Endodermal cell (in vitro differentiated cells): ENCODE measurements at regions not wholly inside any gene's neighbourhood (a gene's known extent, or its start where the extent isn't known, plus 50 kb on each side); places are given as distances from the start of the nearest gene placed in this dataset.

Source experiments
- DNase-seq: peaks from one replicate; pipeline ENCODE4 v3.0.0-alpha.2; 2017
- H3K27ac ChIP-seq: 2 replicates; pipeline ENCODE4 v1.5.1; 2013; ENCODE audit warnings: mild to moderate bottlenecking, low read depth, low read length, moderate library complexity
- H3K27me3 ChIP-seq: 2 replicates; pipeline ENCODE4 v1.6.1; 2013; ENCODE audit warnings: mild to moderate bottlenecking, low read length, moderate library complexity; ENCODE audit not compliant: insufficient read depth, control insufficient read depth, poor library complexity, severe bottlenecking
- H3K36me3 ChIP-seq: 2 replicates; pipeline ENCODE4 v1.7.0; 2013; ENCODE audit warnings: mild to moderate bottlenecking, low read length, moderate library complexity; ENCODE audit not compliant: control insufficient read depth, insufficient read depth
- H3K4me1 ChIP-seq: one replicate; pipeline ENCODE4 v1.7.0; 2013; ENCODE audit warnings: low read length; ENCODE audit not compliant: control insufficient read depth, insufficient read depth
- H3K4me3 ChIP-seq: 2 replicates; pipeline ENCODE4 v1.5.1; 2013; ENCODE audit warnings: mild to moderate bottlenecking, low read length, moderate library complexity
- H3K9ac ChIP-seq: 2 replicates; pipeline ENCODE4 v1.6.1; 2013; ENCODE audit warnings: mild to moderate bottlenecking, low read length, moderate library complexity; ENCODE audit not compliant: poor library complexity, severe bottlenecking; ENCODE audit errors: extremely low read depth
- H3K9me3 ChIP-seq: 2 replicates; pipeline ENCODE4 v1.6.1; 2013; ENCODE audit warnings: mild to moderate bottlenecking, low read length, moderate library complexity; ENCODE audit not compliant: control insufficient read depth
- H3K27ac Mint-ChIP-seq: 2 replicates; pipeline ENCODE4 v1.8.0; 2020; ENCODE audit warnings: mixed read lengths
- H3K27me3 Mint-ChIP-seq: 2 replicates; pipeline ENCODE4 v1.8.0; 2021; ENCODE audit warnings: mild to moderate bottlenecking, mixed read lengths; ENCODE audit not compliant: insufficient read depth
- H3K36me3 Mint-ChIP-seq: 2 replicates; pipeline ENCODE4 v1.8.0; 2020; ENCODE audit warnings: low read depth, mixed read lengths
- H3K4me1 Mint-ChIP-seq: 2 replicates; pipeline ENCODE4 v1.8.0; 2020; ENCODE audit warnings: mixed read lengths
- H3K4me3 Mint-ChIP-seq: 2 replicates; pipeline ENCODE4 v1.8.0; 2020; ENCODE audit warnings: mild to moderate bottlenecking, moderate library complexity, mixed read lengths
- H3K9me3 Mint-ChIP-seq: 2 replicates; pipeline ENCODE4 v1.8.0; 2020; ENCODE audit warnings: mild to moderate bottlenecking, mixed read lengths
- WGBS, 2 experiments: methylation state at CpG; one replicate each; pipeline versions ENCODE4 v1.1.5 to v1.1.7; 2013; ENCODE audit warnings: missing lambda C conversion rate in 2 of 2, mixed read lengths in 1 of 2; ENCODE audit not compliant: insufficient coverage in 1 of 2, insufficient read length in 1 of 2; 5-methylcytosine and 5-hydroxymethylcytosine counted together
- TF ChIP-seq, protein P1 (sequence below): fragments of 200-600 bp; sonication (generic); conservative IDR thresholded peaks from 2 replicates; pipeline ENCODE4 v1.5.0; 2021; ENCODE audit warnings: antibody characterized with exemption, mild to moderate bottlenecking

DNA sequence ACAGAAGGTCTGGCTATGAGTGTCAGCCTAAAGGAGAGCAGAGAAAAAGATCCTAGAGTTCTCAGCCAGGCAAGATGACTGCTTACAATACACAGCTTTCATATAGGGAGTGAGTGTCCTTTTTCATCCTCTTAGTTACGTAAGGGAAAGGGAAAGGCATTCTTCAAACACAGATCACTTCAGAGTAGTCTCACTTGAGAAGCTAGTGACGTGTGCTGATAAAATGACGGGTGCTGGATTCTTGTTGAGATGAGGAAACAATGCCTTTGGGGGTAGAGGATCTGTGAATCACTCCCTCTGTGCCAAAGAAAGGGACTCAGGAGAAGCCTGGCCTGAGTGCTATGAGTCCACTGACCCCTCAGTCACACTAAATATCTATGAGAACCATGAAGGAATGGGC is 117.3 kb downstream of the QRSL1 start:
- Histone ChIP-seq H3K9ac (no peak overlapping the region), H3K9me3 (peaks cover 13% of the 10 kb centered on the region), H3K27me3 (peaks cover 5% of the 10 kb centered on the region), H3K36me3 (no peaks in the 10 kb centered on the region), H3K4me1 (no peaks in the 10 kb centered on the region), H3K27ac (no peak overlapping the region), H3K4me3 (no peak overlapping the region)
- Mint-ChIP-seq H3K4me3 (no peak overlapping the region), H3K9me3 (peaks cover 29% of the 10 kb centered on the region), H3K27me3 (peaks cover 2% of the 10 kb centered on the region), H3K4me1 (peaks cover 20% of the 10 kb centered on the region), H3K27ac (no peak overlapping the region), H3K36me3 (no peaks in the 10 kb centered on the region)
- no peak for DNase-seq
- TF ChIP-seq, protein P1, sequence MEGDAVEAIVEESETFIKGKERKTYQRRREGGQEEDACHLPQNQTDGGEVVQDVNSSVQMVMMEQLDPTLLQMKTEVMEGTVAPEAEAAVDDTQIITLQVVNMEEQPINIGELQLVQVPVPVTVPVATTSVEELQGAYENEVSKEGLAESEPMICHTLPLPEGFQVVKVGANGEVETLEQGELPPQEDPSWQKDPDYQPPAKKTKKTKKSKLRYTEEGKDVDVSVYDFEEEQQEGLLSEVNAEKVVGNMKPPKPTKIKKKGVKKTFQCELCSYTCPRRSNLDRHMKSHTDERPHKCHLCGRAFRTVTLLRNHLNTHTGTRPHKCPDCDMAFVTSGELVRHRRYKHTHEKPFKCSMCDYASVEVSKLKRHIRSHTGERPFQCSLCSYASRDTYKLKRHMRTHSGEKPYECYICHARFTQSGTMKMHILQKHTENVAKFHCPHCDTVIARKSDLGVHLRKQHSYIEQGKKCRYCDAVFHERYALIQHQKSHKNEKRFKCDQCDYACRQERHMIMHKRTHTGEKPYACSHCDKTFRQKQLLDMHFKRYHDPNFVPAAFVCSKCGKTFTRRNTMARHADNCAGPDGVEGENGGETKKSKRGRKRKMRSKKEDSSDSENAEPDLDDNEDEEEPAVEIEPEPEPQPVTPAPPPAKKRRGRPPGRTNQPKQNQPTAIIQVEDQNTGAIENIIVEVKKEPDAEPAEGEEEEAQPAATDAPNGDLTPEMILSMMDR = no peak
- 21 to 100% methylated on average over 1 to 3 of the region's 3 CpGs for WGBS, 2 experiments

DNA sequence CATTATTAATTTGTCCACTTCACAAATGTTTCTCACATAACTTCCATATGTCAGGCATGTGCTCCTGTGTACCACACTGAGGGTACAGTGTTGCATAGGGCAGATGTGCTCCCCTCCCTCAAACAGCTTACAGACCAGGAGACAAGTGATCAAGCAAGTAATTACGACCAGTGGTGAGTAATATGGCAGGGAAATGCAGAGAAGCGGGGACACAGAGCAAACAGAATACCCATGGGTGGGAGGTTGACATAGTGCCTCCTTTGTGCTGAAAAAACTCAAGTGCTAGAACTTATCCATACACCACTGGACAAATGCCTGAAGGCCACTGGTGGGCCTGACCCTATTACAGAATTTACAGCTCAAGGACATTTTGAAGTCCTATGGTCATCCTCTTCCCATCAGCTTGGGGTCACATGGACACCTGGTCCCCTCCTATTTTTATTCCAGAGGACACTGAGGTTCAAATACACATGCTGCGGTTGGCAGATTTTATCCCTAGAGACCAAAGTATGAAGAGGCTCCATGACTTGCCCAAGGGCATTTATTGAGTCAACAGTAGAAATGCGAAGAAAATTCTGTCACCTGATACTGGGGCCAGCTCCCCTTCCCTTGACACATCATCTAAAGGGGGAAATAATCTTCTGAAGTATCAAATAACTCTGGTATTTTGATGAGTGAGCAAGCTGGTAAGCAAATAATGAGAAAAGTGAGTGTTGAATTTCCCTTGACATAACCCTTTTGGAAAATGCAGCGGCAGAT is 116.6 kb downstream of the QRSL1 start:
- H3K27me3 Mint-ChIP-seq = peaks cover 2% of the 10 kb centered on the region
- H3K4me3 Mint-ChIP-seq = no peak overlapping the region
- H3K27ac Mint-ChIP-seq = no peak overlapping the region
- TF ChIP-seq, protein P1 = no peak
- H3K36me3 ChIP-seq = no peaks in the 10 kb centered on the region
- H3K36me3 Mint-ChIP-seq = no peaks in the 10 kb centered on the region
- H3K4me1 Mint-ChIP-seq = peaks cover 20% of the 10 kb centered on the region
- H3K27ac ChIP-seq = no peak overlapping the region
- H3K4me3 ChIP-seq = no peak overlapping the region
- H3K9ac ChIP-seq = no peak overlapping the region
- WGBS, 2 experiments = 95 to 100% methylated on average over 2 to 5 of the region's 5 CpGs
- H3K27me3 ChIP-seq = peaks cover 5% of the 10 kb centered on the region
- H3K9me3 Mint-ChIP-seq = peaks cover 29% of the 10 kb centered on the region
- DNase-seq = no peak
- H3K9me3 ChIP-seq = peaks cover 13% of the 10 kb centered on the region
- no peaks in the 10 kb centered on the region for H3K4me1 ChIP-seq

DNA sequence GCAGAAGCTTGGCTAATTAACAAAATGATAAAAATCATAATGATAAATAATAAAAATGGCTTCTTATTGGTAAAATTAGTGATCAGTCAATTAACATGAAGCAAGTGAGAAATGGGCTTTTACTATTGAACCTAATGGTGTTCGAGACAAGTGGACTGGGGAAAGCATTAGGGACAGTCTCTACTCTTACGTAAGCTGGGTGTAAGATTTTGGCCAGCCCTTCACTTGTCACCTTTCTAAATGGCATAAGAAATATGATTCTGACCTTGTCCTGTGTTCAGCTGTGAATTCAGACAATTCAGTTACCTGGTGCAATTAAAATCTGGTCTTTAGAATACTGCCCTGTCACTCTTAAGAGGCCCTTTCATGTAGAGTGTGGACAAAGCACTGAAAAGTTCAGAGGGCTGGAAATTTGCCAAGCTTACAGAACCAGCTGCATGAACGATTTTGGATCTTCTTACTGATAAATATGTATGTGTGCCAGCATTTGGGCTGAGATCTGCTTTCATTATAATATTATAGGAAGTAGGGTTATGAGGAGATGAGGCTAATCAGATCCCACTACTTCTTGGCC is 115.9 kb downstream of the QRSL1 start:
- Histone ChIP-seq H3K36me3 (no peaks in the 10 kb centered on the region), H3K27ac (no peak overlapping the region), H3K27me3 (peaks cover 5% of the 10 kb centered on the region), H3K4me1 (no peaks in the 10 kb centered on the region), H3K9ac (no peak overlapping the region), H3K9me3 (peaks cover 13% of the 10 kb centered on the region), H3K4me3 (no peak overlapping the region)
- no peak overlapping the region for H3K4me3 Mint-ChIP-seq
- DNase-seq = no peak
- no peak overlapping the region for H3K27ac Mint-ChIP-seq
- TF ChIP-seq, protein P1 = no peak
- H3K9me3 Mint-ChIP-seq = peaks cover 30% of the 10 kb centered on the region
- peaks cover 16% of the 10 kb centered on the region for H3K4me1 Mint-ChIP-seq
- H3K27me3 Mint-ChIP-seq = no peaks in the 10 kb centered on the region
- no peaks in the 10 kb centered on the region for H3K36me3 Mint-ChIP-seq
- WGBS, 2 experiments = 90 to 93% methylated on average over 2 to 3 of the region's 3 CpGs
